ENCODE measurements at regions not wholly inside any gene's neighbourhood (a gene's known extent, or its start where the extent isn't known, plus 50 kb on each side); places are given as distances from the start of the nearest gene placed in this dataset.

- DNase-seq (ENCODE audit: low read depth) = no peak
- H3K36me3 ChIP-seq (ENCODE audit: control insufficient read depth, insufficient read depth, low read length) = no peaks in the 10 kb centered on the region
- TF ChIP-seq, protein P1, sequence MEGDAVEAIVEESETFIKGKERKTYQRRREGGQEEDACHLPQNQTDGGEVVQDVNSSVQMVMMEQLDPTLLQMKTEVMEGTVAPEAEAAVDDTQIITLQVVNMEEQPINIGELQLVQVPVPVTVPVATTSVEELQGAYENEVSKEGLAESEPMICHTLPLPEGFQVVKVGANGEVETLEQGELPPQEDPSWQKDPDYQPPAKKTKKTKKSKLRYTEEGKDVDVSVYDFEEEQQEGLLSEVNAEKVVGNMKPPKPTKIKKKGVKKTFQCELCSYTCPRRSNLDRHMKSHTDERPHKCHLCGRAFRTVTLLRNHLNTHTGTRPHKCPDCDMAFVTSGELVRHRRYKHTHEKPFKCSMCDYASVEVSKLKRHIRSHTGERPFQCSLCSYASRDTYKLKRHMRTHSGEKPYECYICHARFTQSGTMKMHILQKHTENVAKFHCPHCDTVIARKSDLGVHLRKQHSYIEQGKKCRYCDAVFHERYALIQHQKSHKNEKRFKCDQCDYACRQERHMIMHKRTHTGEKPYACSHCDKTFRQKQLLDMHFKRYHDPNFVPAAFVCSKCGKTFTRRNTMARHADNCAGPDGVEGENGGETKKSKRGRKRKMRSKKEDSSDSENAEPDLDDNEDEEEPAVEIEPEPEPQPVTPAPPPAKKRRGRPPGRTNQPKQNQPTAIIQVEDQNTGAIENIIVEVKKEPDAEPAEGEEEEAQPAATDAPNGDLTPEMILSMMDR (IDR thresholded peaks at IDR 0.05; ENCODE audit: insufficient read depth, low read length, poor library complexity, severe bottlenecking) = no peak
Observed at GRCh38 chr6:22708469-22708868, 139.1 kb downstream of the HDGFL1 start.

DNA sequence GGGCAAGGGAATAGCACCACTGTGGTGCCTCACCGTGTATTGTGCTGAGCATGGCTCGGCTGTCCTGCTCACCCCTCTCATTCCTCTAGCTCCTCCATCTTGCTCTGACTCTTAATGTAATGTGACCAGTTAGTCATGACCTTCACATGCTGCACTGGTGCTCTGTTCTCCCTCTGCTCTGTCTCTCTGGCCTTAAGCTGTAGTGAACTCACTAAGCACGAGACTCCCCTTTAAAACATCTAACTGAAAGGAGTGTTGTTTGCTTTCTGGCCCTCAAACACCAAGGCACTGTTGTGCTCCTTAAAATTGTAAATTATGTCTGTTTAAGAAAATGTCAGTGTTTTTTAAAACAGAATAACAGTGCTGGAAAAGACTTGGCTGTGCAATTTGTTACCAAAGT lies 140.4 kb downstream of the HDGFL1 start:
- TF ChIP-seq, protein P1 (IDR thresholded peaks at IDR 0.05; ENCODE audit: insufficient read depth, low read length, poor library complexity, severe bottlenecking) = no peak
- Histone ChIP-seq H3K27me3 (ENCODE audit: control insufficient read depth, insufficient read depth, low read length) (no peaks in the 10 kb centered on the region), H3K4me3 (ENCODE audit: low read depth, low read length) (no peak overlapping the region), H3K36me3 (ENCODE audit: control insufficient read depth, insufficient read depth, low read length) (no peaks in the 10 kb centered on the region)
- DNase-seq (ENCODE audit: low read depth) = no peak

More at GRCh38 chr6:22708469-22708868, 139.1 kb downstream of the HDGFL1 start:
- Histone ChIP-seq H3K27me3 (ENCODE audit: control insufficient read depth, insufficient read depth, low read length) (no peaks in the 10 kb centered on the region), H3K4me3 (ENCODE audit: low read depth, low read length) (no peak overlapping the region)

GRCh38 chr6:22716721-22717120 lies 147.4 kb downstream of the HDGFL1 start:
- H3K36me3 ChIP-seq (ENCODE audit: control insufficient read depth, insufficient read depth, low read length) = no peaks in the 10 kb centered on the region
- TF ChIP-seq, protein P1 (IDR thresholded peaks at IDR 0.05; ENCODE audit: insufficient read depth, low read length, poor library complexity, severe bottlenecking) = no peak
- H3K27me3 ChIP-seq (ENCODE audit: control insufficient read depth, insufficient read depth, low read length) = no peaks in the 10 kb centered on the region
- peak; percentile 18 for DNase-seq (ENCODE audit: low read depth)
- H3K4me3 ChIP-seq (ENCODE audit: low read depth, low read length) = no peak overlapping the region

DNA sequence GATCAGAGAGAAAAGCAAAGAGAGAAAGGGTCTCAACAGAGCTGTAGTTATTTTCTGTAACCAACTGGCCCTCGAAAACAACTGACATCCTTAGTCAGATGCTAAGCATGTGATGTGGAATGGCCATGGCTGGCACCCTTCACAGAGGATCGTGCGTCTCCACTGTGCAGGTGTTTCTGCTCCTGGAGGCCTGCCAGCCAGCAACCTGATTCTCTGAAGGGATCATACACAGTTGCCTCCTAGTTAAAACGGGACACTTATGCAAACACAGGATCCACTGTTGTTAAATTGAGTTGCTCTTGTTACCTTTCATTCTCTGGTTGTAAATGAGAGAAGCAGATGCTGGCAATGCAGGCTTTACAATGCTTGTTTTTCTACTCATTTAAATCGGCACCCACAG lies 148.5 kb downstream of the HDGFL1 start:
- no peaks in the 10 kb centered on the region for H3K36me3 ChIP-seq (ENCODE audit: control insufficient read depth, insufficient read depth, low read length)
- no peaks in the 10 kb centered on the region for H3K27me3 ChIP-seq (ENCODE audit: control insufficient read depth, insufficient read depth, low read length)
- DNase-seq (ENCODE audit: low read depth) = no peak
- H3K4me3 ChIP-seq (ENCODE audit: low read depth, low read length) = no peak overlapping the region
- TF ChIP-seq, protein P1 (IDR thresholded peaks at IDR 0.05; ENCODE audit: insufficient read depth, low read length, poor library complexity, severe bottlenecking) = no peak

DNA sequence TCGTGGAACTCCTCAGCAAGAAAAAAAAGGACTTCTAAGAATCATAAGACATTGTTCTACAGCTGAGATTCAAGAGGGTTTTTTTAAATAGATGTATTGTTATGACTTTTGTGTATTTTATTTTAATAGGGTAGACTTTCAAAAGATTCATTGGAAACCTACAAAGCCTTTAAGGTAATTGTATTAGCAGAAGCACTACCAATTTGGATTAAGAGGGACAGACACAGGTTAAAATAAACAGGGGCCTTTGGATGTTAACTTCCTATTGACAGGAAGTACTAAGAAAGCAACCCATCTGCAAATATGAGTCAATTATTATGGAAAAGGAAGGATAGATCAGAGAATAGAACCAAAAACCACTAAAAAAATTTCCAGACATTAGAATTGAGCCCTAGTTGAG lies 153.5 kb downstream of the HDGFL1 start:
- H3K4me3 ChIP-seq (ENCODE audit: low read depth, low read length) = no peak overlapping the region
- TF ChIP-seq, protein P1 (IDR thresholded peaks at IDR 0.05; ENCODE audit: insufficient read depth, low read length, poor library complexity, severe bottlenecking) = no peak
- no peak for DNase-seq (ENCODE audit: low read depth)
- no peaks in the 10 kb centered on the region for H3K36me3 ChIP-seq (ENCODE audit: control insufficient read depth, insufficient read depth, low read length)
- no peaks in the 10 kb centered on the region for H3K27me3 ChIP-seq (ENCODE audit: control insufficient read depth, insufficient read depth, low read length)

DNA sequence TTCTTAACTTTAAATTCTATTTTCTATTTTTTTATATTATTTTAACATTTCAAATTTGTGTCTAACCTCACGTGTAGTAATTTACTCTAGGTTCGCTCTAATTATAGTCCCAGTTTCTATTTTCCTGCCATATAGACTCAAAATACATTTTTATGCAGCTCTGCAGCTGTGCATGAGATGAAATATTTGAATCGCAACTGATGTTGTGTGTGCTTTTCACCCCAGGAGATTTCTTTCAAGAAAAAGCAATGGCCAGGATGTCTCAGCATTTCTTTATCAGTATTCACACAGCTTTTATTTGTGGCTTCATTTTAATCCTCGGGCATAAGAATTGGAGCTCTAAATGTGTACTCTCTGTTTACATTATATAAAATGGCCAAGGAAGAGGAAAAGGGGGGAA lies 157.6 kb downstream of the HDGFL1 start:
- no peak for DNase-seq (ENCODE audit: low read depth)
- TF ChIP-seq, protein P1 (IDR thresholded peaks at IDR 0.05; ENCODE audit: insufficient read depth, low read length, poor library complexity, severe bottlenecking) = no peak
- Histone ChIP-seq H3K27me3 (ENCODE audit: control insufficient read depth, insufficient read depth, low read length) (no peaks in the 10 kb centered on the region), H3K36me3 (ENCODE audit: control insufficient read depth, insufficient read depth, low read length) (no peaks in the 10 kb centered on the region), H3K4me3 (ENCODE audit: low read depth, low read length) (no peak overlapping the region)

Measured in kidney epithelial cell (primary cell).